GM06990 (cell line): ENCODE measurements at regions not wholly inside any gene's neighbourhood (a gene's known extent, or its start where the extent isn't known, plus 50 kb on each side); places are given as distances from the start of the nearest gene placed in this dataset.

Experiments used
- DNase-seq: peaks from one replicate; pipeline ENCODE4 v3.0.0-alpha.2; 2011; ENCODE audit not compliant: insufficient read length; ENCODE audit errors: extremely low read depth
- H3K27me3 ChIP-seq: replicated peaks from 2 replicates; pipeline ENCODE4 v1.6.0; 2011; ENCODE audit warnings: low read length; ENCODE audit not compliant: control insufficient read depth, insufficient read depth
- H3K36me3 ChIP-seq: 2 replicates; pipeline ENCODE4 v1.5.1; 2011; ENCODE audit warnings: low read length; ENCODE audit not compliant: control insufficient read depth, insufficient read depth
- H3K4me3 ChIP-seq: replicated peaks from 2 replicates; pipeline ENCODE4 v1.5.1; 2011; ENCODE audit warnings: low read depth, mild to moderate bottlenecking, control low read depth, low read length
- TF ChIP-seq, protein P1 (sequence below): IDR thresholded peaks from 2 replicates; pipeline ENCODE4 v1.5.1; 2011; ENCODE audit warnings: low read length, control low read depth, mild to moderate bottlenecking, inconsistent platforms; ENCODE audit not compliant: insufficient read depth, poor library complexity, severe bottlenecking

DNA sequence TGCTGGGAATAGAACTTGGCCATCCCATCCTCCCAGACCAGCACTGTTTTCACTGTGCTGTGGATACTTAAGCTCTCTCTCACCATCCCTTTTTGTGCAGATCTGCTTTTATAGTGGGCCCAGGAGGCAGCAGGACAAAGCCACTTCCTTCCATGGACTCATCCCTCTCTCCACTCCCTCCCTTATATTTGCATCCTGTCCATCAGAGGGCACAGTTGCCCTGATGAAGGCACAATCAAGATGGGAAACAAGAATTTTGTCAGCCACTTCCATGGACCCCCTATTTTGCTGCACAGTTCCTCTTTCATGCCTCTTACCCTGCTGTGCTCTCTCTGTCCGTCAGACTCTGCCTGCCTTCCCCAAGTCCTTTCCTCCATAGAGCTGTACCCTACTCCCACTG lies 338.7 kb downstream of the HRH4 start:
- no peaks in the 10 kb centered on the region for H3K36me3 ChIP-seq

DNA sequence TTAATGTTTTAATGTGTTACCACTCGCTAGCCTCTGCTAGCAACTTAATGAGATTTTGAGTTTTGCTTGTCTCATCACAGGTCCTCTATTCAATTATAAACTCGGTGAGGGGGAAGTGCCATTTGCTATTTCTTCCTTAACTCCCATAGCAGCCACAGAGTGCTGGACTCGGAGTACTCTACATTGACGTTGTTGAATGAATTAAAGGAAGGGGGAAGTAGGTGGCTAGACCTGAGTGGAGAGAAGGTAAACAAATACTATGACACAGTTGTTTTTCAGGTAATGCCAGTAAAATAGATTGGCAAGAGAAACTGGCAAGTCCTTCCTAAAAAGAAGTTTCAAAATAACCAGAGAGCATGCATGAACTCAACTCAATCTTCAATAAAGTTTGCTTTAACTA lies 339.3 kb downstream of the HRH4 start:
- TF ChIP-seq, protein P1, sequence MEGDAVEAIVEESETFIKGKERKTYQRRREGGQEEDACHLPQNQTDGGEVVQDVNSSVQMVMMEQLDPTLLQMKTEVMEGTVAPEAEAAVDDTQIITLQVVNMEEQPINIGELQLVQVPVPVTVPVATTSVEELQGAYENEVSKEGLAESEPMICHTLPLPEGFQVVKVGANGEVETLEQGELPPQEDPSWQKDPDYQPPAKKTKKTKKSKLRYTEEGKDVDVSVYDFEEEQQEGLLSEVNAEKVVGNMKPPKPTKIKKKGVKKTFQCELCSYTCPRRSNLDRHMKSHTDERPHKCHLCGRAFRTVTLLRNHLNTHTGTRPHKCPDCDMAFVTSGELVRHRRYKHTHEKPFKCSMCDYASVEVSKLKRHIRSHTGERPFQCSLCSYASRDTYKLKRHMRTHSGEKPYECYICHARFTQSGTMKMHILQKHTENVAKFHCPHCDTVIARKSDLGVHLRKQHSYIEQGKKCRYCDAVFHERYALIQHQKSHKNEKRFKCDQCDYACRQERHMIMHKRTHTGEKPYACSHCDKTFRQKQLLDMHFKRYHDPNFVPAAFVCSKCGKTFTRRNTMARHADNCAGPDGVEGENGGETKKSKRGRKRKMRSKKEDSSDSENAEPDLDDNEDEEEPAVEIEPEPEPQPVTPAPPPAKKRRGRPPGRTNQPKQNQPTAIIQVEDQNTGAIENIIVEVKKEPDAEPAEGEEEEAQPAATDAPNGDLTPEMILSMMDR = no peak
- Histone ChIP-seq H3K4me3 (no peak overlapping the region), H3K27me3 (no peaks in the 10 kb centered on the region; the same call in none of the 2 replicates), H3K36me3 (no peaks in the 10 kb centered on the region)
- DNase-seq = no peak

More for the DNA sequence above, 338.7 kb downstream of the HRH4 start:
- DNase-seq = no peak
- H3K27me3 ChIP-seq = no peaks in the 10 kb centered on the region; the same call in none of the 2 replicates
- TF ChIP-seq, protein P1 = no peak
- H3K4me3 ChIP-seq = no peak overlapping the region

DNA sequence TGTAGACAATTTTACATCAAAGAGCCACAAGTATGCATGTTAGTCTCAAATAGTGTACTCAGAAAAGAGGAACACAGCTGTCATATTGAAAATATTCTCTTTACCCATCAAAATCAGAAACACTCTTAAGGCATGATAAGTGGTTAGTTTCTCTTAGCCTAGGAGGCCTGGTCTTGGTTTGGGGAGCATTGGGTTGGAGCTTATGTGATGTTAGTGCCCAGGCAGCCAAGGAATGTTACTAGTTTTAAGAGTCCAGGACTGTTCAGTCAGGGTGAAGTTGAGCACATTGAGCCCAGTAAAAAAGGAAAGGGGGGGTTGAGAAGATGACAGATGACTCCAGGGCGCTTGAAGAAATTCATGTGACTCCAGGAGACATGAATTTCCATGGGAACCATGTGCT lies 340.6 kb downstream of the HRH4 start:
- no peaks in the 10 kb centered on the region for H3K36me3 ChIP-seq
- DNase-seq = no peak
- TF ChIP-seq, protein P1 = no peak

DNA sequence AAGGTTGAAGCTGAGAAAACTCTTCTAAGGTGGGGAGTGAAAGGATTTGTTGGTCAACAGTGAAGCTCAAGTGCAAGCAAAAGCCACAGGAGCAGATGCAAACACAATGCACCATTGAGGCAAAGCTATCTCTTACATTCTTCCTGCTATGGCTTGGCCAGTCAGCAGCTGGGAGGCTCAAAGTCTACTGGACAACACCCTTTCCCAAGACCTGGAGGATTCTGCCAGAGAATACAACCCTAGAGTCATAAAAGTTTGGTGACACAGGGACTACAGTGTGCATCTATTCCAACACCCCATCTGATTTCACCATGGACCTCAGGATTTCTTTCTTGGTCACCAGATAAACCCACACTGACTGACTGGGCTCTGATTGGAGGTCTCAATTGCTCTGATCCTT lies 342.0 kb downstream of the HRH4 start:
- H3K36me3 ChIP-seq = no peaks in the 10 kb centered on the region
- no peaks in the 10 kb centered on the region; the same call in 1 of the 2 replicates for H3K27me3 ChIP-seq
- no peak for DNase-seq
- TF ChIP-seq, protein P1 = no peak
- H3K4me3 ChIP-seq = no peak overlapping the region

More for the DNA sequence above, 340.6 kb downstream of the HRH4 start:
- Histone ChIP-seq H3K4me3 (no peak overlapping the region), H3K27me3 (no peaks in the 10 kb centered on the region; the same call in none of the 2 replicates)

DNA sequence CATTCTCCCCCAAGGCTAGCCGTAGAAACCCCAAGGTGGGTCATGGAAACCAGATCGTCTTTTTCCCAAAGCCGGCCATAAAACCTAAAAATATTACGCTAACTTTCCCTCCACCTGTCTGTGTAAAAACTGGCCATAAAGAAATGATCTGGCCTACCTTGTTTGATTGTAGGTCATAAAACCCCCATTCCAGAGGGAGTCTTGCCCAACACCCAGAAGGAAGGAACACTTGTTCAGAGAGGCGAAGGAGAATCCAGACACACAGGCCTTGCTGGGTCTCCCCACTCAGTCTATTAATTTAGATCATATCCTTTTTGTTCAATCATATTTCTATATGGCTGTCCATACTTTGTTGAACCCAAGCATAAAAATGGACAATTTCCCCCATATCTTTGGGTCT lies 344.7 kb downstream of the HRH4 start:
- H3K27me3 ChIP-seq = no peaks in the 10 kb centered on the region
- no peaks in the 10 kb centered on the region for H3K36me3 ChIP-seq
- DNase-seq = no peak
- TF ChIP-seq, protein P1 = no peak
- H3K4me3 ChIP-seq = no peak overlapping the region

DNA sequence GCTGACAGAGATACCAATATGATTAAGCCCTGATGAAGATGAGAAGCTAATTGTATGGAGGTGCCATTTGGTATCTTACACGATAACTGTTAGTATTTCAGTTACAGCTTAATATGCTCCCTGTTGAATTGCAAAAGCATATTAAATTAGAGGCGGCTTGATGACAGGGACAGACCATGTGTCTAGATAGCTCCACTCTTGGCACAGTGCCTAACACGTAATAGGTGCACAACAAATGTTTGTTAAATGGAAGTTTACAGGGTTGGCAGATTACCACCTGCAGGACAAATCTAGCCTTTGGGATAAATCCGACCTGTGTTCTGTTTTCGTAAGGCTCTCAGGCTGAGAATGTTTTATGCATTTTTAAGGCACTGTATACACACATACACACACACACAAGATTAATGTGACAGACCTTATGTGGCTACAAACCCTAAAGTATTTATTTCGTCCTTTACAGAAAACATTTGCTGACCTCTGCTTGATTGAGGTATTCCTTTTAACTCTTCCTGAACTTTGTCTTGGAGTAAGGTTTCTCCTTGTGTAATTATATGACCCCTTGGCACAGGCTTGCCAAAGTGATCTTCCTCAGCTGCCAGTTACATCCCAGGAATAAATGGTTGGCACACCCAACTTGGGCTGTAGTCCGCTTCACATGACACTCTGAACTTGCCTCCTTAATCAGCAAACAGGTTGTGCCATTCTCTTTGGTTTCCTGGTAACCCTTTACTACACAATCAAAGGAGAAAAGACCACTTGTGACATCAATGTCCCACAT lies 348.9 kb downstream of the HRH4 start:
- no peaks in the 10 kb centered on the region for H3K36me3 ChIP-seq
- no peaks in the 10 kb centered on the region; the same call in 1 of the 2 replicates for H3K27me3 ChIP-seq
- TF ChIP-seq, protein P1 = no peak
- no peak overlapping the region for H3K4me3 ChIP-seq
- DNase-seq = no peak
